H54 (cell line): ENCODE measurements at regions not wholly inside any gene's neighbourhood (a gene's known extent, or its start where the extent isn't known, plus 50 kb on each side); places are given as distances from the start of the nearest gene placed in this dataset.
"Not testable (repeated sequence)": the region's sequence is repeated elsewhere in the genome, so short reads cannot be mapped to it uniquely, and the experiment has no call there.

ENCODE experiments used
- DNase-seq: peaks from one replicate; pipeline ENCODE4 v3.0.0; 2011; ENCODE audit warnings: low spot score, mixed read lengths; ENCODE audit not compliant: insufficient read length
- FAIRE-seq: peaks from 3 replicates; lab custom pipeline; 2011; peaks lifted over from hg19 to GRCh38; lab: Jason Lieb, UNC
- POLR2A ChIP-seq: IDR thresholded peaks from 2 replicates; pipeline ENCODE4 v1.6.1; 2011; ENCODE audit warnings: low read depth, mild to moderate bottlenecking, low read length

DNA sequence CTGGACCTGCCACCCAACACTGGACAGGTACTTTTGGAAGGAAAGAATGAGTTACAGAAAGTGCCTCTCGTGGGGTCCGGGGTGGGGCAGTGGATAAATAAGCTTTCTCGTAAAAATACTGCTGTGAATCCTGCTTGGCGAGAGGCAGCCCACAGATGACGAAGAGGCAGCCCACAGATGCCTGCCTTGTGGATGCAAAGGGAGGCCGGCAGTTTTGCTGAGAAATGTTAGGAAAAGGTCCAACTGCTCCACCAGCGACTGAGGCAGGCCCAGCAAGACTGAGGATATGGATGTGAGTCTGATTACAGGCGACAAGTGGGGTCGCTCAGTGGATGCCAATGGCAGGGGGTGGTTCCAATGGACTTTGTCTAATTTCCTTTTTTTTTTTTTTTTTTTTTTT, 79.1 kb upstream of the PPP1R26 start:
- FAIRE-seq (no peak), DNase-seq (no peak)
- TF ChIP-seq POLR2A, result no peak

GRCh38 chr9:135401218-135401617, 78.4 kb upstream of the PPP1R26 start:
- DNase-seq (no peak), FAIRE-seq (no peak)
- no peak for TF ChIP-seq POLR2A

DNA sequence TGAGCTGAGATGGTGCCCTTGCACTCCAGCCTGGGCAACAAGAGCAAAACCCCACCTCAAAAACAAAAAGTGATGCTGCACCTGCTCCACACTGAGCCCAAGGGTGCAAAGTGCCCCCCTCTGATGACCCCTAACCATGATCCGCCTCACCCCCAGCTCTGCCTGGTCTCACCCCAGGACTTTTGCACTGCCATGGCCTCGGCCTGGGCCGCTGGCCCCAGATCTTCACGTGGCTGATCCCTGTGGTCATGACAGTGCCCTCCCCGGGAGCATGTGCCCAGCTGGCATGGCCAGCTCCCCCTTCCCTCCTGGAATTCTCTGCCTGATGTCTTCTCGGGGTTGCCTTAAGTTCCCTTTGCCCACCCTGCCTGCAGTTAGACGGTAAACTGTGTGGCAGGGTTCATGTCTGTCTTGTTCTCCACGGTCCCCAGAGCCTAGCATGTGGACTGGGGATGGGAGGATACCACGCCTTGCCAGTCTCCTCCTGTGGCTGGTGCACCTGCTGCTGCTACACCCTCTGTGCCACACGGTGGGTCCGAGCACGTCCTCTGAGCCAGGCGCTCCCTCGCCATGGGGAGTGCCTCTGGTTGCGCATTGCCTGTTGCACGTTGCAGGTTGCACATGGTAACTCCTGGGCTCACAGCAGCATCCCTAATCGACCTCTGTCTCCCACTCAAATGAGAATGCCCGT, 77.4 kb upstream of the PPP1R26 start:
- no peak for FAIRE-seq
- no peak for TF ChIP-seq POLR2A
- DNase-seq, result no peak

DNA sequence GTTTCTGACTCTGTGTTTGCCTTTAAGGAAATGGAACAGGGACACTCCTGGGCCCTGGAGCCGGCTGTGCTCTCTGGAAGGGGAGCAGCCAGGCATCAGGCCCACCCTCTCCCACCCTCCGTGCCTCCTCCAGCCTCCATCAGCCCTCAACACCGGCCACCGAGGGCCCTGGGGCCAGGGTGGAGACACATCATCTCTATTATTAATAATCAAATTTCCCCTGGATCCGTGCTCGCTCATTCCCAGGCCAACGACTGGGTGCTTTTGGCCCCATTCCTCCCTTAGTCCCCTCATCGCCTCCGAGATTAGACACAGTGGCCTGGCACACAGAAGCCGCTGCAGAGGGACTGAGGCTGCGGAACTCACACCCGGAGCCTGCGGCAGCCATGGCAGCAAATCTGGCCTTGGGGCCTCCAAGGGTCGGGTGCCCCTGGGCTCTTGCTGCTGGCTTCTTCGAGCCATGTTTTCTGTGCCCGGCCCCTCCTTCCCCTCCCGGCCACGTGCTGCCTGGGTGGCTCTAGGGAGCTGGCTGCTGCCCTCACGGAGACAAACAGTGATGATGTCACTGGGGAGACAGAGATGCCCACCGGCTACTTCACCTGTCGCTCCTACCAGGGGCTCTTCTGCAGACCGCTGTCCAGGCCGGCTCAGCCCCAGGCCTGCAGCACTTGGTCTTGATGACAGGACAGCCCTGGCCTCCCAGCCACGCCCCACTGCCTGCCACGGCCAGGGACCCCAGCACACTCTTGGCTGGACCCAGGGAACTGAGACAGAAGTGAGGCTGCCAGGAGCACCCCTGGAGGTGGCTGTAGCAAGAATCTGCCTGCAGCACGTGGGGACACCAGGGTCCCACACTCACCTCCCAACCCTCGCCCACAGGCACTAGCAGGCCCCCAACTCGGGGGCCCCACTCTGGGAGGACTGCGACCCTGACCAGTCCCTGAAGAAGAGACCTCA, 76.6 kb upstream of the PPP1R26 start:
- DNase-seq (no peak), FAIRE-seq (no peak)
- no peak for TF ChIP-seq POLR2A

- no peak for DNase-seq
- no peak for FAIRE-seq
- TF ChIP-seq POLR2A, result no peak
Observed at GRCh38 chr9:135403733-135404450, 75.7 kb upstream of the PPP1R26 start.

GRCh38 chr9:135404451-135405144, 75.0 kb upstream of the PPP1R26 start:
- TF ChIP-seq POLR2A, result no peak
- FAIRE-seq, result no peak
- no peak for DNase-seq

- not testable (repeated sequence) for DNase-seq, FAIRE-seq
Observed at GRCh38 chr9:135405145-135405464, 74.5 kb upstream of the PPP1R26 start.

GRCh38 chr9:135408476-135409254, 70.9 kb upstream of the PPP1R26 start:
- no peak for FAIRE-seq
- no peak for TF ChIP-seq POLR2A
- DNase-seq, result no peak

DNA sequence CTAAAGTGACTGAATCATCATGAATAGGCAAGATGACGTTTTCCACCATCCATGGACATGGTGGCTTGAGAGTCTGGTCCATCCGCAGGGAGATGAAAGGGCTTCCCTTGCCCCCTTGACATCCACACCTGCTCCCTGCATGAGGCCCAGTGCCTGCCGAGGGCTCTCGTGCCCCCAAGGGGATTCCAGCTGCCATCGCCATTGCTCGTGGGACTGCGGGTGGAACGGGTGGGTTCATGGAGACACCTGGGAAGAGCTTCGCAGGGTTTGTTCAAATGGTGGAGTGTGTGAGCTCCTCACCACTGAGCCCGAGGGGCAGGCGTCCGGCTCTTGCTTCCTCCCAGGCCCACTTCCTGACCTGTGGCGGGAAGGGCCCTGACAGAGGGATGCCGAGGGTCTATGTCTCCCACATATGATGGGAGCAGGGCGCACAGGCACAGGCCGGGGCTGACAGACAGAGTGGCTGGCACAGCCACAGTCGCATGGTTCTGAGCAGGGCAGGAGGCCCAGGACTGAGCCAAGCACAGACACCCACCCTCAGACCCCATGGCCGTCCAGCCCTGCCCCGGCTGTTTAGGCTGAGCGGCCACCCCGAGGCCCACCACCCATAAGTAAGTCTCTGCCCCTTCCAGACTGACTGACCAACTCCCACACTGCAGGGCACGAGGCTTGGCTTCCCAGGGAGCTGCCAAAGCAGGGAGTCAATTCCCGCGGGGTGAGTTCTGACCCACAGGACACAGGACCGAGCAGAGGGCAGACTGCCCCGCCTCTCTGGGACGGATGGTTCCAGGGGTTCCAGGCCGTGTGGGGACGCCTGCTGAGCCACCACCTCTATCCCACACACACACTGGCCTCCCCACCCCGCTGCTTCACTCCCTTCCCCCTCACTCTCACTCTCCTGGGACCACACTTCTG, 70.0 kb upstream of the PPP1R26 start:
- no peak for TF ChIP-seq POLR2A
- DNase-seq, result no peak
- FAIRE-seq, result no peak

DNA sequence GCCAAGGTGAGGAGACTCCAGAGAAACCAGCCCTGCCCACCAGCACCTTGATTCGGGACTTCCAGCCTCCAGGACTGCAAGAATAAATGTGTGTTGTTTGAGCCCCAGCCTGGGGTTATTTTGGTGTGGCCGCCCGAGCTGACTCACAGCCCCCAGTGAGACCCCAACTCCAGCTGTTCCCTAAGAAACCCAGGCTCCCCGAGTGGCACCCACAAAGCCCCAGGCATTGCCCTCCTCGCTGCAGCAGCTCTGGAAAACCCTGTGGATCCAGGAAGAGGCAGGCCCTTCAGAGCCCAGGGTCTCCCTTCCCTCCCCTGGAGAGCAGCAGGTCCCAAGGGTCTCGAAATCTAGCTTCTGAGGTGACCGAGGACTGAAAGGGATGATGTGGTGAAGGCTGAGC, 69.2 kb upstream of the PPP1R26 start:
- no peak for TF ChIP-seq POLR2A
- FAIRE-seq, result no peak
- no peak for DNase-seq

DNA sequence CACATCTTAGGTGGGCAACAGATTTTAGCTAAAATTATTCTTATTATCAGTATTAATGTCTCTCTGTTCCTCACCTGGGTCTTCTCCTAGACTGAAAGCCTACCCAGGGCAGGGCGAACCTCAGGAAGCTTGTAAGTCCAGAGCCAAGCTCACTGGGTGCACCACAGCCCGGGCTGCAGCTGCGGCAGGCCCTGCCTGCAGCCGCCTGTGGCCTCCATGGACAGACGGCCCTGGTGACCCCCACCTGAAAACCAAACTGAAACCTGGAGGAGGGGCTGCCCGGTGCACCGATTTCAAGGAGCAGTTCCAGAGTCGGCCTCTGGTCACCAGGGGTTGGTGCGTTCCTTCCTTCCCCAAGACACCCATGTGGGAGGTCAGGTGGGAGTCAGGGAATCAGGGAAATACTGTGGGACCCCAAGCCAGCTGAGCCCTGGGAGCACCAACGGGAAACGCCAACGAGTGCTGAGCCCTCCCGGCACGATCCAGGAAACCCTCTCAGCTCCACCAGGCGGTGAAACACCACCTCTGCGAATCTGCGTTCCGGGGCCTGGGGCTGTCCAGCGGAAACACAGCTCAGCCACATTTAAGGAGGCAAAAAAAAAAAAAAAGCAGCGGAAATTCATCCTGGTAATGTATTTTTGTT, 68.6 kb upstream of the PPP1R26 start:
- FAIRE-seq, result no peak
- no peak for TF ChIP-seq POLR2A
- DNase-seq, result no peak

- not testable (repeated sequence) for FAIRE-seq
Observed at GRCh38 chr9:135411605-135412004, 68.0 kb upstream of the PPP1R26 start.

DNA sequence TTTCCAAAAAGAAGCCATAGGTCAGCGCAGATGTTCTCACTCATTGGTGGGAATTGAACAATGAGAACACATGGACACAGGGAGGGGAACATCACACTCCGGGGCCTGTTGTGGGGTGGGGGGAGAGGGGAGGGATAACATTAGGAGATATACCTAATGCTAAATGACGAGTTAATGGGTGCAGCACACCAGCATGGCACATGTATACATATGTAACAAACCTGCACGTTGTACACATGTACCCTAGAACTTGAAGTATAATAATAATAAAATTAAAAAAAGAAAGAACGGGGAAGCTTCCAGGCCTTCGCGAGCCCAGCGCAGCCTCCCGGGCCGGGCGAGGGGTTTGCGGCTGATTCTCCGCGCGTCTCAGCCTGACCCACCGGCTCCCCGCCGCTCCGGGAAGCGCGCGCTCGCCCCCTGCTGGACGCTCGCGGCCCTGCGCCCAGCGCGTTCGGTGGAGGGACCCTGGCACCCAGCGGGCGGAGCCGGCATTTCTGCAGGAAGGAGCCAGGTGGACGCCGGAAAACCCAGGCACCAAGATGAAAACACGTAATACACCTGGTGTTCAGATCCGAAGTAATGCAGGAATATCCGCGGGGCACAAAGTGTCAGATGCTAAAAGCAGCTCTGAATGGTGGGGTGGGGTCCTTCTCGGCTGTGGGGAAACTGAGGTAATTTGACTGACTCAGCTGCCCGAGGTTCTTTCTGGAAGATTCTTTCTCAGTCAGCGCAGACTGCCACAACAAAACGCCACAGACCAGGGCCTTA, 67.1 kb upstream of the PPP1R26 start:
- DNase-seq, result peak; percentile 96
- not testable (repeated sequence) for FAIRE-seq

More at GRCh38 chr9:135411605-135412004, 68.0 kb upstream of the PPP1R26 start:
- DNase-seq, result not testable (repeated sequence)
